Neural progenitor cell (in vitro differentiated cells): ENCODE measurements at regions not wholly inside any gene's neighbourhood (a gene's known extent, or its start where the extent isn't known, plus 50 kb on each side); places are given as distances from the start of the nearest gene placed in this dataset.

Source experiments
- DNase-seq: peaks from one replicate; pipeline ENCODE4 v3.0.0-alpha.2; 2016; ENCODE audit warnings: low spot score
- H2AFZ ChIP-seq: fragments of 200-600 bp; sonication (generic); replicated peaks from 2 replicates; pipeline ENCODE4 v1.6.1; 2016; ENCODE audit warnings: antibody characterized with exemption
- H3F3A ChIP-seq: fragments of 200-600 bp; sonication (generic); 2 replicates; pipeline ENCODE4 v1.6.1; 2016; ENCODE audit warnings: antibody characterized with exemption, low read depth
- H3K27ac ChIP-seq: fragments of 200-600 bp; sonication (generic); 2 replicates; pipeline ENCODE4 v1.5.1; 2016; ENCODE audit warnings: mild to moderate bottlenecking
- H3K27me3 ChIP-seq: fragments of 200-600 bp; sonication (generic); 2 replicates; pipeline ENCODE4 v1.6.1; 2016; ENCODE audit warnings: mild to moderate bottlenecking, moderate library complexity
- H3K36me3 ChIP-seq: fragments of 200-600 bp; sonication (generic); 2 replicates; pipeline ENCODE4 v1.5.1; 2016
- H3K4me1 ChIP-seq: fragments of 200-600 bp; sonication (generic); 2 replicates; pipeline ENCODE4 v1.6.1; 2016; ENCODE audit warnings: mixed run types
- H3K4me2 ChIP-seq: fragments of 200-600 bp; sonication (generic); 2 replicates; pipeline ENCODE4 v1.6.1; 2016
- H3K4me3 ChIP-seq: fragments of 200-600 bp; sonication (generic); 2 replicates; pipeline ENCODE4 v1.5.1; 2016
- H3K79me2 ChIP-seq: fragments of 200-600 bp; sonication (generic); 2 replicates; pipeline ENCODE4 v1.6.1; 2016; ENCODE audit warnings: low read depth
- H3K9ac ChIP-seq: fragments of 200-600 bp; sonication (generic); 2 replicates; pipeline ENCODE4 v1.6.1; 2016
- H3K9me3 ChIP-seq: fragments of 200-600 bp; sonication (generic); 2 replicates; pipeline ENCODE4 v1.5.1; 2016; ENCODE audit warnings: low read depth
- H4K20me1 ChIP-seq: fragments of 200-600 bp; sonication (generic); 2 replicates; pipeline ENCODE4 v1.6.1; 2016; ENCODE audit warnings: low read depth
- H3K27ac Mint-ChIP-seq: 3 replicates; pipeline ENCODE4 v1.8.0; 2021; ENCODE audit warnings: mixed read lengths
- H3K27me3 Mint-ChIP-seq: 2 replicates; pipeline ENCODE4 v1.8.0; 2022; ENCODE audit warnings: low read depth, mild to moderate bottlenecking, inconsistent platforms, moderate library complexity, mixed read lengths; ENCODE audit not compliant: insufficient read depth
- H3K36me3 Mint-ChIP-seq: 3 replicates; pipeline ENCODE4 v1.8.0; 2021; ENCODE audit warnings: mixed read lengths
- H3K4me1 Mint-ChIP-seq: 3 replicates; pipeline ENCODE4 v1.8.0; 2021; ENCODE audit warnings: mixed read lengths
- H3K4me3 Mint-ChIP-seq: 3 replicates; pipeline ENCODE4 v1.8.0; 2021; ENCODE audit warnings: mild to moderate bottlenecking, moderate library complexity, mixed read lengths
- H3K9me3 Mint-ChIP-seq: 3 replicates; pipeline ENCODE4 v1.8.0; 2020; ENCODE audit warnings: mixed read lengths
- CTCF ChIP-seq: fragments of 200-600 bp; sonication (generic); IDR thresholded peaks from 2 replicates; pipeline ENCODE4 v1.5.1; 2017; ENCODE audit warnings: antibody characterized with exemption, mild to moderate bottlenecking
- EZH2 ChIP-seq: fragments of 200-600 bp; sonication (generic); IDR thresholded peaks from 2 replicates; pipeline ENCODE4 v1.6.1; 2017; ENCODE audit warnings: antibody characterized with exemption, mild to moderate bottlenecking, moderate library complexity
- EZH2phosphoT487 ChIP-seq: fragments of 200-600 bp; sonication (generic); IDR thresholded peaks from 2 replicates; pipeline ENCODE4 v1.6.1; 2017; ENCODE audit warnings: antibody characterized with exemption

GRCh38 chr6:147621263-147621662, 112.8 kb downstream of the SAMD5 start:
- H3K27ac ChIP-seq: no peak overlapping the region
- H2AFZ ChIP-seq: no peak overlapping the region
- no peaks in the 10 kb centered on the region for H4K20me1 ChIP-seq
- H3K36me3 Mint-ChIP-seq: peaks cover 6% of the 10 kb centered on the region
- H3K4me2 ChIP-seq: no peak overlapping the region
- no peaks in the 10 kb centered on the region for H3K4me1 Mint-ChIP-seq
- H3K27me3 Mint-ChIP-seq: no peaks in the 10 kb centered on the region
- no peak overlapping the region for H3K9ac ChIP-seq
- no peak overlapping the region for H3K4me3 Mint-ChIP-seq
- no peak overlapping the region for H3K27ac Mint-ChIP-seq
- DNase-seq: no peak
- TF ChIP-seq EZH2 (no peak), CTCF (no peak), EZH2phosphoT487 (no peak)
- no peaks in the 10 kb centered on the region for H3K4me1 ChIP-seq
- H3K9me3 Mint-ChIP-seq: peaks cover 3% of the 10 kb centered on the region
- H3K27me3 ChIP-seq: no peaks in the 10 kb centered on the region
- no peaks in the 10 kb centered on the region for H3F3A ChIP-seq
- H3K36me3 ChIP-seq: no peaks in the 10 kb centered on the region
- H3K4me3 ChIP-seq: no peak overlapping the region
- no peaks in the 10 kb centered on the region for H3K9me3 ChIP-seq
- no peaks in the 10 kb centered on the region for H3K79me2 ChIP-seq

- no peaks in the 10 kb centered on the region for H3K9me3 ChIP-seq
These were observed 113.5 kb downstream of the SAMD5 start for GRCh38 chr6:147621961-147622360.

DNA sequence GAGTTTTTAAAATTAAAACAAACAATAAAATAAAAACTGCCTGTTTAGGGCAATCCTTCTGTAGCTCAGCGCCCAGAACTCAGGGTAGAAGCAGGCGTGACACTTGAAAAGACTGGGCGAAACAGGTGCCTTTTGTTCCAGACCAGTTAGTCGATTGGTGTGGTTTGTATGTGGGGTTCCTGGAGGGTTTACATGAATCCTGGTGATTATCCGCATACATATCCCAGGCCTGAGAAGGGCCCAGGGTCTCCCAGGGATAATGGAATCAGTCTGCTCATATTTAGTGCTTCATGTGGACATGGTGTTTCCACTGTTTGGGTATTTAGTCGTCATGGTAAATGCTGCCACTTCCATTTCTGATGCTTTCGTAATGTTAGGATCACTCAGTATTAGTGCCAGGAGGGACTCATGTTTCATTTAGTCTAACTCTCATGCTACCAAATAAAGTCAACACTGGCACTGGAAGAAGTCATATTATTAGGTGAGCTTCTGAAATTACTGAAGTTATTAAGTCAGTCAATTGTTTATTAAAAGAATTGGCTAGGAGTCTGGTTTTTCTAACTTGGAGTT, 116.5 kb downstream of the SAMD5 start:
- no peak overlapping the region for H3K4me3 Mint-ChIP-seq

More at GRCh38 chr6:147621961-147622360, 113.5 kb downstream of the SAMD5 start:
- Histone ChIP-seq H3K4me2 (no peak overlapping the region), H3K79me2 (no peaks in the 10 kb centered on the region), H3K27me3 (no peaks in the 10 kb centered on the region), H2AFZ (no peak overlapping the region), H3K4me1 (no peaks in the 10 kb centered on the region), H3K27ac (no peak overlapping the region), H3F3A (no peaks in the 10 kb centered on the region), H3K36me3 (no peaks in the 10 kb centered on the region), H4K20me1 (no peaks in the 10 kb centered on the region), H3K9ac (no peak overlapping the region), H3K4me3 (no peak overlapping the region)
- Mint-ChIP-seq H3K4me3 (no peak overlapping the region), H3K36me3 (peaks cover 5% of the 10 kb centered on the region), H3K27ac (no peak overlapping the region), H3K9me3 (peaks cover 3% of the 10 kb centered on the region), H3K27me3 (no peaks in the 10 kb centered on the region), H3K4me1 (no peaks in the 10 kb centered on the region)
- DNase-seq: no peak
- TF ChIP-seq CTCF (no peak), EZH2phosphoT487 (no peak), EZH2 (no peak)

More for the DNA sequence above, 116.5 kb downstream of the SAMD5 start:
- H2AFZ ChIP-seq: no peak overlapping the region
- H3K79me2 ChIP-seq: no peaks in the 10 kb centered on the region
- Mint-ChIP-seq H3K36me3 (peaks cover 4% of the 10 kb centered on the region), H3K4me1 (peaks cover 5% of the 10 kb centered on the region), H3K27ac (peak overlapping the region; percentile 44), H3K9me3 (peaks cover 6% of the 10 kb centered on the region), H3K27me3 (peaks cover 2% of the 10 kb centered on the region)
- no peak overlapping the region for H3K9ac ChIP-seq
- no peak overlapping the region for H3K4me2 ChIP-seq
- H3K36me3 ChIP-seq: no peaks in the 10 kb centered on the region
- H3K27ac ChIP-seq: no peak overlapping the region
- H4K20me1 ChIP-seq: no peaks in the 10 kb centered on the region
- DNase-seq: no peak
- no peak for TF ChIP-seq EZH2phosphoT487
- no peak for TF ChIP-seq CTCF
- TF ChIP-seq EZH2: no peak
- no peaks in the 10 kb centered on the region for H3K9me3 ChIP-seq
- H3F3A ChIP-seq: no peaks in the 10 kb centered on the region
- H3K4me3 ChIP-seq: no peak overlapping the region
- no peaks in the 10 kb centered on the region for H3K4me1 ChIP-seq
- no peaks in the 10 kb centered on the region for H3K27me3 ChIP-seq
